HG03108 (cell line): ENCODE measurements at regions not wholly inside any gene's neighbourhood (a gene's known extent, or its start where the extent isn't known, plus 50 kb on each side); places are given as distances from the start of the nearest gene placed in this dataset.
"Not testable (repeated sequence)": the region's sequence is repeated elsewhere in the genome, so short reads cannot be mapped to it uniquely, and the experiment has no call there.

Experiments
- ATAC-seq: cut with Tn5 transposase; IDR thresholded peaks from one replicate; pipeline ENCODE4 v1.9.1; 2021; ENCODE audit warnings: moderate library complexity; ENCODE audit not compliant: unreplicated experiment

DNA sequence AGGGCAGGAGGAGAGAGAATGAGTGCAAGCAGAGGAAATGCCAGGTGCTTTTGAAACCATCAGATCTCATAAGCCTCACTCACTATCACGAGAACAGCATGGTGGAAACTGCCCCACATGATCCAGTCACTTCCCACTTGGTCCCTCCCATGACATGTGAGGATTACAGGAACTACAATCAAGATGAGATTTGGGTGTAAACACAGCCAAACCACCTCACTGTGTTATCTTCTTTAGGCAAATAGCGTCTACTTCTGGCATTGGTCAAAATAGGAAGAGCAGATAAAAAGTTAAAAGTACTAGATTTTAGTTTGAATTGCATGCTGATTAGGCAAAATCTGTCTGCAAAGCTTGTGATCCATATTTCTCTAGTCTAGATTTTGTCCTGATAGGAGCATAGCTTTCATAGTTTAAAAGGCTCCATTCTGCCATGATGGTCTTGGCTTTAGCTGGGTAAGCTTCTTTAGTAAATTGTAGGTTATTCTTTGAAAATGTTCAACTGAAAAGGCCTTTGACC, 267.5 kb downstream of the NKX6-1 start:
- ATAC-seq: no peak

DNA sequence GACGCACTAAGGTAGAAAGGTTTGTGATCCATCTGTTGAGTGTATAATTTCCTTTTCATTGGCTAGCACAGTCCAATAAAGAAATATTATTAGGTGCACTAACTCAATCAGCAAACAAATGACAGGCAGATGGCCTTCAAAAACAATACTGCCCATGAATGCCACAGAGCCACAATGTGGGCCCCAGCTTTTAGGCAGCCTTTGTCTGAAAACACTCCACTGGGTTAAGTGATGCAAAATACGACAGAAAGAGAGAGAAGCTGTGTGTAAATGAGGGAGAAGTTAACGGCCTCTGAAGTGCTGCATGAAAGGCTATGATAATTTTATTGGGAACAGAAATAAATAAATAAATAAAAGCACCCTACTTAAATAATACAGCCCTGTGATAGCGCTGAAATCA, 274.6 kb downstream of the NKX6-1 start:
- no peak for ATAC-seq

DNA sequence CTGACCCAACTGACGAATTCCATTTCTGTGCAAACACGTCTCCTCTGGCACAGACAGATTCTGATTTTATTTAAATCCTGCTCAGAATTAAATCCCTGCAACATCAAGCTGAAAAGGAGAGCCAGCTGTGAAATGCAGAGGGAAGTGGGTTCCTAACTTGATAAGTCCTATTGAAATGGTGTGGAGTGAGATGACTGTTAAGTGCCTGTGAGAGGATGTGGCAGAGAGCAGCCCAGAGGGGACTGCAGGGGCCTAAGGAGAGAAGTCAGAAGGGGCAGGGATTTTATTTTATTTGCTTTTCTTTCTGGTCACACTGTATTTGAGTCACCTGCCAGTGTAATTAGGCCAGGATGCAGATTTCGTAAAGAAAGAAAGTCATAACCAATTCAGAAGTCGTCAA, 277.4 kb downstream of the NKX6-1 start:
- ATAC-seq: no peak

DNA sequence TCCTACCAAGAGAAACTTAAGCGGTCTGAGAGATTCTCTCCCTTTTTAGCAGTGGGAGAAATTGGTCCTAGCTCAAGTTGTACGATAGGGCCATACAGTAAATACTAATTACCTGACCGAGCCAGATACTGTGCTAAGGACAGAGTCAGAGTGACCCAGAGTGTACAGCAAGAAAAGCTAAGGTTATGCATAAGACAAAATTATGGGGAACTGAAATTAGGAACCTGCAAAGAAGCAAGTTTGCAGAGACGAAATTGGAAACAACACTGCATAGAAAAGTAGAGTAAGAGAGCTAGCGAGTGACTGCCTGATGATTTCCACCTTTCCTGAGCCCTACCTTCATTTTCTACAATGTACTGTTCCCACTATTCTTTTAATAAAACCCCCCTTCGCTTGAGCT, 278.1 kb downstream of the NKX6-1 start:
- ATAC-seq: no peak

DNA sequence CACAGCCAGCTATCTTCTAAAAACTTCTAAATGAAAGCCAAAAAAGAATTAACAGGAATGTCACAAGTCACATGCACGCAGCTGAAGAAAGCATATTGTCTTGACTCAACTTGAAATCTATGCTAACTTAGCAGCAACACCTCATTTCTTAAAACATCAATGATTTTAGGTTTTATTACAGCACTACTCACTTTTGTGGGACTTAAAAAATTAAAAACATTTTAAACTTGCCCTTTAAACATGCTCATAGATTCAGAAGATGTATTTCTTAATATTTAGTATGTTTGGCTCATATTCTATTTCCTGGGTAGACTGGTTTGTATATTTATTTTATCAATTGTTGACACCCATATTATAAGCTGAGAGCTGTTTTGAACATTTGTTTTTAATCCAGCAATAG, 279.4 kb downstream of the NKX6-1 start:
- ATAC-seq: no peak

DNA sequence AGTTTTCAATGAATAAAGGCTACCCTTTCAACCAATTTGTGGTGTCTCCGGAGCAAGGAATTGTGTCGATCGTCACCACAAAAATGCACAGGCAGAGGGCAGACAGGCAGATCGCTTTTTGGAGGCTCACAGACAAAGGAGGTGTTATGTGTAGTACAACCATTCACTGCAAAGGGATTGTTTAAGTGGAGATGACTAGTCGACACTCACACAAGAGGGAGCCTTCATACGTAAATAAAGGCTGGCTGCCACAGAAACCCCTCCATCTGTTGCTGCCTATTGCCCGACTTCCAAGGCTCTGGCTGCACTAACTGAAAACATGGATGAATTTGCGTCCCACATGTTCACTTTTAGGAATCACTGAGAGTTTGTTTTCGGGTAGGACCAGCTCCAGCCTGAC, 281.1 kb downstream of the NKX6-1 start:
- ATAC-seq: no peak

DNA sequence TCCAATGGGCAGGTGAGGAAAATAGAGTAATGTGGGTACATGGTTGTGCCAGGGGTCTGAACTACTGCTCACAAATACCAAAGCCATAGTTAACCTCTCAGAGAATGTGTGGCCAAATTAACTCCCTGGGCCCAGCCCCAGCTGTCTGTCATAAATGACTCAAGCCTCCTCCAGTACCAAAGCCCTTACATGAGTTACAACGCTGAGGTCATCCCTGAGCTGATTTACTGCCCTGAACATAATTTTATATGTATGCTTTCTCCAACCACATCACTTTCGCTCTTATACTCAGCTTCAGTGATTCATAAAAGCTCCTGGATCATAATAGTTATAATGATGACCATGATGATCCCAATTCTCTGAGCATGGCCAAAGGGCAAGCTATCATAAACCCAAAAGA, 283.9 kb downstream of the NKX6-1 start:
- no peak for ATAC-seq

DNA sequence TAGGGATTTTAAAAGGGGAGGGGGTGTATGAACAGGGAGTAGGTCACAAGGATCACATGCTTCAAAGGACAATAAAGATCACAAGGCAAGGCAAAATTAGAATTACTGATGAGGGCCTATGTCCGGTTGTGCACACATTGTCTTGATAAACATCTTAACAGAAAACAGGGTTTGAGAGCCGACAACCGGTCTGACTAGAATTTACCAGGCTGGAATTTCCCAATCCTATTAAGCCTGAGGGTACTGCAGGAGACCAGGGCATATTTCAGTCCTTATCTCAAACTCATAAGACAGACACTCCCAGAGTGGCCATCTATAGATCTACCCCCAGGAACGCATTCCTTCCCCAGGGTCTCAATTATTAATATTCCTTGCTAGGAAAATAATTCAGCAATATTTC, 292.9 kb downstream of the NKX6-1 start:
- not testable (repeated sequence) for ATAC-seq

DNA sequence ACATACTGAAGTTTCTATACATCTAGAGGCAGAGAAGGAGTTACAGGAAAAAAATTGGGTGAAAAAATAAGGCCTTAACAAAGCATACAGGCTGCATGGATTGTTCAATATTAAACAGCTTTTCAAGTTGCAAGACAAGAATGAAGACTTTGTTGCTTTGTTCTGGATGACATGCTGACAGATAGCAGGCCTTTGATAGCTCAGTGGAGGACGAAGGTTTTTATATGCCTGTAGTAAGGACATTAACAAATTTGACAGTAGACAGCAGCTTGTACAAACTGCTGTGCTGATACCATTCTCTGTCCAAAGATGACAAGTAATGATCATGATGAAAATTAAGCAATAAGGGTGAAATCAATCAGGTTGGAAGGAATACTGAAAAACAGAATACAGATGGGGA, 309.9 kb downstream of the NKX6-1 start:
- no peak for ATAC-seq

DNA sequence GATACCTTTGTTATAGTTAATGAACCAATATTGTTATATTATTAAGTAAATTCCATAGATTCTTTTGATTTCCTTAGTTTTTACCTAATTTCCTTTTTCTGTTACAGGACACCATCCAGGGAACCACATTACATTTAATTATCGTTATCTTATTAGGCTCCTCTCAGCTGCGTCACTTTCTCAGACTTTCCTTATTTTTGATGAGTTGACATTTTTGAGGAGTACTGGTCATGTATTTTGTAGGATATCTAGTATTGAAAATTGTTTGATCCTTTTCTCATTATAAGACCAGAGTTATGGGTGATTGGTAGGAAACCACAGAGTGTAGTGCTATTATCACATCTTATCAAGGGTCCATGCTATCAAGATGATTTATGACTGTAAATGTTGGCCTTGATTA, 319.7 kb downstream of the NKX6-1 start:
- no peak for ATAC-seq

DNA sequence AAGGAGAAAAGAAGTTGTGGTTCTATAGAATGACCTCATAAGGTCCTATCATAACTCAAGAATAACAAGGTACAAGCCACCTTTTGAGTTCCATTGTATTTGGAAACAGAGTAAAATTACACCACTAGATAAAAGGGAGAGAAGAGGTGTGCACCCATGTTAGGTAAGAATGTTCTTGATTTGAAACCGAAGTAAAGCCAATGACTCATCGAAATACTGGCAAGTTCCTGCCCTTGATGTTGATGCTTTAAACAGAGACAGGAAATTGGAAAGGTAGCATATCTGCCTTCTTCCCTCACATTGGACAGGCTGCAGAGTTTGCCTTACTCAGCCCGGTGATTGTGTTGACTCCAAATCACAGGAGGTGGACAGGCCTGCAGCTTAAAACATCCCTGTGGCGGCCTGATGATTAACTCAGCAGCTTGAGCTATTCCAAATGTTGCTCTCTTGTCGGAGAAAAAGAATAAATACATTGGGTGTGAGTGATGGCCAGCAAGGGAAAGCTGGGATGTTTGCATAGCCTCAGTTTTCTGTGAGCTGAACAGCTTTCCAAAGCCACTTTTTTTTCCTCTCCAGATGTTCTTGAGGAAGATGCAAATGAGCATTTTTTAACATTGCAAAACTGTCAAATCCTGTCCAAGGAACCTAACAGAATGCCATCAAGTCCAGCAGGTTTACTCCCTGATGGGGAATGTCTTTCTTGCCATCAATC, 321.1 kb downstream of the NKX6-1 start:
- no peak for ATAC-seq

DNA sequence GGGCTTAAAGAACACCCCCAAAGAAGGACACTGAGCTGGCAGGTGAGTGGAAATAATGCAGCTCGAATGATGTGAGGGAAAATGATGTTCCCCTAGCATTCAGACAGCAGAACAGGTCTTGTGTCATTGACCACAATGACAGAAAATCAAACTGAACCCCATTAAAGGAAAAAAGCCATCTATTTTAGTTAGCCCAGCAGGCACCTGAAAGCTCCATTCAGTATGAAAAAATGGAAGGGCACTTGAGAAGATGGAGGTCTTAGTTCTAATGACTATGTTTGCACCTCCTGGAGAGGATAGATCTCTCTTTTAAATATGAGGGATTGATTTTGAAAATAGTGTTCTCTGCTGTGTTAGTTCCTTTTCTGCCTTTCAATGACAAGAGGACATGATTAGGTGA, 323.1 kb downstream of the NKX6-1 start:
- ATAC-seq: no peak

DNA sequence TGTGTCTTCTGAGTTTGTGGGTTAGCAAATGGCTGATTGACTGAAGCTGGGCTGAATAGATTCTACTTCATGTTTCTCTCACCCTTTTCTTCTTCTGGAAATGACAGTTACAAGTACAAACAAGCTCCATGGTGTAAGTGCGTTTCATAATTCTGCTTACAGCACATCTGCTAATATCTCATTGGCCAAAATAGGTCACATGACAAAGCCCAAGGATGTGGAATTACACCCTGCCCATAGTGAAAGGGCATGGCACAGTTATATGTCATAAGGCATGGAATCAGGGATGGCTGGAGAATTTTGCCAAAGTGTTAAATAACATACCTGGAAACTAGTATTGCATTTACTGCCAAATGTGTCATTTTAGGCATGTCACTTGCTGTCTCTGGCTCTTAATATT, 327.2 kb downstream of the NKX6-1 start:
- ATAC-seq: no peak

DNA sequence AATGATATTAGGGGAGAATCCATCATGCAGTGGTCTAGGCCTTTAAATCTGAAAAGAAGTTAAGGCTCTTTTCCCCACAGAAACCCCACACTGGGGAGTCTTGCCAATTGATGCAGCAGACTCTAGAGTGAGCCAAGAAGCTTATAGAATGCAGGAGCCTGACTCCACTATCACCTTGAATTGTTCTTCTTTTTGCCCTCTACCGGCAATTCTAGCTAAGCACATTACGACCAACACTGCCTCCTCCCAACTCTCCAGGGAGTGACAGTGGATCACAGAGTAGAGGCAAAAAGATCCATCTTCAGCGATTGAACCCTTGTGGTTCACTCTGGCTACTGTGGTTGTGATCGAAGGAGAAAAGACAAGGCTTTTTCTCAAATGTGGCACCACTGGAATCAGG, 331.5 kb downstream of the NKX6-1 start:
- no peak for ATAC-seq

DNA sequence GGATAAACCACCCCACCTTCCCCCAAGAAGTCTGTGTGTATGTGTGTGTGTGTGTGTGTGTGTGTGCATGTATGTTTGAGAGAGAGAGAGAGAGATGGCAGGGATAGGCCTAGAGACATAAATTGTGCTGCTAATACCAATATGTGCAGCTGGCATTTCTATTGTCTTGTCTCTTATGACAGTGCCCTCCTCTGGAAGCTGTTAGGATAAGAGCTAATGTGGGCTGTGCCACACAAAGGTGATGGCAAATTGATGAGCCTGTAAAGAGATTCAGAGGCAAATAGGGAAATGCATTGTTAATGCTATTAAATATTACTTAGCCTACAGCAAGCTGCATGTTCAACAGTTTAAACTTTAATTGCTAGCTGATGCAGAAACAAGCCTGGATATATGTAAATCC, 332.0 kb downstream of the NKX6-1 start:
- no peak for ATAC-seq

DNA sequence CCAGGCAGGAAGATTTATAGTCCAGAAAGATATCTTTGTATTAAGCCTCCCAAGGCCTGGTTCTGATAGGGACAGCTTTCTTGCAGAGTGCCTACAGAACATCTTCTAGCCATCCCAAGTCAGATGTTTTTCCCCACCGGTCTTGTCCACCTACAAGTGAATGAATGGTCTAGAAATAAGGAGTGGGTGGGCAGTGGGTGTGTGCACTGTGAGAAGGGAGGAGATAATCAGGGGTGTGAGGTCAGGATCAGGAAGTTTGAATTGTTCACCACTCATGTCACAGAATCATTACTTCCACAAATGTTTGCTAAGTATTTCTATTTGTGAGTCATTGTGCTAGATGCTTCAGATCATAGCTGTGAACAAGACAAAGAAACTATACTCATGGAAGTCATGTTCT, 332.6 kb downstream of the NKX6-1 start:
- no peak for ATAC-seq

DNA sequence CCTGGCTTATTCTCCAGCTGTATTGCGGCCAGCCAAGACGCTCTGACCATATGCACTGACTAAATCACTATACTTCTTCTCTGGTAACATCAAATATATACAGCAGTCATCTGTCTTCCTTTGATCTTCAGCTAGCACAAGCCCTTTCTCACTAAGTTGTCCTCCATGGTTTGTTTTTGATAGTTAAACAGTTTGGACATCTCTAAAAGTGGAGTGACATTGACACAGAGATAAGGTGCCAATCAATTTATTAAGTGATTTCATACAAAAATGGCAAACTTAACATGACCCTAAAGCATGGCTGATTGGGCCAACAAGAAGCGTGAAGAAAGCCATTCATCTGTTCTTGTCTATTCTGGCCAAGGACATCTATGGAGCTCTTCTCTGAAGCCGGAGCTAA, 334.9 kb downstream of the NKX6-1 start:
- no peak for ATAC-seq

DNA sequence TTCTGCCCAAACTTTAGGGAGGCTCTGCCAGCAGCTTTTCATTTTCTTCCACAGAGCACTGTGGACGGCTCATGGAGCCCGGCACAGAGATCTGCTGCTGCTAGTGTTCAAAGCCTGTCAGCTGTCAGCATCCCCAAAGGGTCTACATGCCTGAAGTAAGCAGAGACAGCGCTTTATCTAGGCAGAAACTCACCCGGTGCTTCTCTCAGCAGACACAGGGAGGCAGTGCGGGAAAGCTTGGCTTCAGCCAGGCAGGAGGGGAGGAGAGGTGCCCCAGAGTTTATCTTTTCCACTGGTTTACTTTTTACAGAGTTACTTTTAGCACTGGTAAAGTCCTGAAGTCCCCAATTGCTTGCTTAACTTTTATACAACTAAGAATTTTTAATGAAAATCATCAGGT, 339.3 kb downstream of the NKX6-1 start:
- ATAC-seq: no peak

DNA sequence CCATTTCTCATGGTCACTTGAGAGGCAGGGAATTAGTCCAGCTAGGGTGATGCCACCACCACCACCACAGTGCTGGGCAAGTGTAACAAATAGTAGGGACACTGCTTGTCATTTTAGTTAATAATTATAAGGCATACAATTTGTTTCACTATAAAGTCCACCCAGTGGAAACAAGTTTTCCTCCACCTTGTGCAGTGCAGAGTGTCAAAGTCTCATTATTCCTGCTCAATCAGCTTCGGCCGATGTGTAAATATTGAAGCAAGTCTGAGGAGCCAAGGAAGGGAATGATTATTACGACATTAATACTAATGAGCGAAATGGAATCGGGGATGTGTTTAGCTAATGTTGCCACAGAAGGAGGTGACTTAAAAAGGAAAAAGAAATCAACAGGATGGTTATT, 340.4 kb downstream of the NKX6-1 start:
- no peak for ATAC-seq

DNA sequence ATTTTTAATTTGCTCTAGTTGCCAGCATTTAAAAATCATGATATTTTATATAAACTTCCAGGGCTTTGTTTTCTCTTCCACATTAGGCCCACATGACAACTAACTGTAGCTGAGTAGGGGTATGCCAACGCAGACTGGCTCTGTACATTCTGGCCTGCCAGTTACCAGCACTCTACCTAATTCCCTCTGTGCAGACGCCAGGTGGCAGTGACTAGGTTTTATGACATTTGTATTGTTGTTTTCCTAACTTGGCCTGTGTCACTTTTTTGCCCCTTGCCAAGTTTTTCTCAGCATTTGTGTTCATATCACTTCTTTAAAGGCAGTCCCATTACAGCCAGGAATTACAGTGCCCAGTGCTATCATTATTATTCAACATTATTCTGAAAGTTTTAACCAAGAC, 347.5 kb downstream of the NKX6-1 start:
- no peak for ATAC-seq

DNA sequence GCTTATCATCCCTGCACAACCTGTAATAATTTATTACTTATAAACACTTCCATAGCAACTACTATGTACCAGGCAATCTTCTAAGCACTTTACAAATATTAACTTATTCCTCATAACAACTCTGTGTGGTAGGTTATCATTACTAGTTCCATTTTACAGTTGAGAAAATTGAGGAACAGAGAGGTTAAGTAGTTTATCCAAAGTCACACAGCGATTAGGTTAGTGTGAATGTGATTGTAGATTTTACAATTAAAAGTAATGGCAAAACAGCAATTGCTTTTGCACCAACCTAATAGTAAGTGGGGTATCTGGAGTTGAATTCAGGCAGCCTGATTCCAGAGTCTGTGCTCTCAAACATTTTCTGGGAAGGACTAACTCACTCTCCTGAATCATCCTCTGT, 348.9 kb downstream of the NKX6-1 start:
- ATAC-seq: no peak

DNA sequence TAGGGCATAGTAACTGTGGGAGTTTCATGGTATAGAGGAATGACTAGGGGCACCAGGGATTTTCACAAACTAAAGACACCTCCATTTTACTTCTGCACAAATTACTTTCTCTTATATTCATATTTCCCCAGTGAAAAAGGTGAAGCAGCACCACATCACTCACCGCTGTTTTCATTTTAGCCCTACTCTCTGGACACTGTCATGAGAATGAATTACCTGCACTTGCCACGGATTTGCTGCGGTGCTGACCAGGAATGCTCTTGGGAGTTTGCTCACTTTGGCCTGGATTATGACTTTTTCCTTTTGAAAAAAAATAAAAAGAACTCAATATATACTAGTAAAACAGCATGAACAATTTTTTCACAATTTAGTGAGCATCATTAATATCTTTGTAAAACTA, 351.3 kb downstream of the NKX6-1 start:
- no peak for ATAC-seq

DNA sequence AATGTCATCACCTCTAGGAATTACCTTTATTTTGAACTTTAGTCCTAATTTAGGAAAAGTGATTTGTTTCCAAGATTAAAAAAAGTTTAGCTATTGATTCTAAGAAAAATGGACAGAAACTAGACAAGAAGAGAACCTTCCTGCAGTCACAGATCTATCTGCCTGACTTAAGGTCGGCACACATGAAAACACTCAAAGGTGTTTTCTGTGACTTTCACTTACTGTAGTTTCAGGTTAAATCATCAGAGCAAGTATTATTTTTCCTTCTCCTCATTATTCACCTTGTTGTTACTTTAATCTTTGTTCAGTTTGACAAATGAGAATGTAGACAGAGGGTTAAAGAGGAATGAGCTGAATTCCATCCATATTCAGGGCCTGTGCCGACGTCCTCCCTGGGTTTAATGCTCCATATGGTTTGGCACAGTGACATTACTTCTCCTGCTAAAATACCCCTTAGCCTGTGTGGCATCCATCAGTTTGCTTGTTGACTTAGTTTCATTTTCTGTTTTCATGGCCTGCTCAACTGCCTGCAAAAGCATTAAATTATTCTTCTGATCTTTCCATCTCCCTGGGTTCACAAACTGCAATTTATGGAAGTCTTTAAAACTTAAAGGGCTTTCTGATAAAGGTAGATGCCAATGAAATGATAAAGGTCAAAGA, 352.7 kb downstream of the NKX6-1 start:
- ATAC-seq: no peak
